ENCODE measurements at regions not wholly inside any gene's neighbourhood (a gene's known extent, or its start where the extent isn't known, plus 50 kb on each side); places are given as distances from the start of the nearest gene placed in this dataset.

DNA sequence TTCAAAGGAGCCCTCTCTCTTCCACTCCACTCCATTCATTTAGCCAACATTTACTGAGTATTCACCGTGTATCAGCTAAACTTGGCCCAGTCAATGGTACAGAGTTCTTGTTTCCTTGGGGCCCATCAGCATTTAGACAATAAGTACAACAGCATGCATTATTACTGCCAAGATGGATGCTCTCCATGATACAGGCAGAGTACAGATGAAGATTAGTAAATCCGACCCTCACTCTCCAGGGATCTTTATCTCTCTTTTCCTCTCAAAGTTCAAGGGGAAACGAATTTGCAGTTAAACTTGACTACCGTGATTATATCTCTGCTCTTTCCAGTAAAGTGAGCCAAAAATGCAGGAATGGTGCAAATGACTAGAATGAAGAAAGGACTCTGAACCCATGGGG, 184.6 kb upstream of the DUSP10 start:
- TF ChIP-seq, protein P1, sequence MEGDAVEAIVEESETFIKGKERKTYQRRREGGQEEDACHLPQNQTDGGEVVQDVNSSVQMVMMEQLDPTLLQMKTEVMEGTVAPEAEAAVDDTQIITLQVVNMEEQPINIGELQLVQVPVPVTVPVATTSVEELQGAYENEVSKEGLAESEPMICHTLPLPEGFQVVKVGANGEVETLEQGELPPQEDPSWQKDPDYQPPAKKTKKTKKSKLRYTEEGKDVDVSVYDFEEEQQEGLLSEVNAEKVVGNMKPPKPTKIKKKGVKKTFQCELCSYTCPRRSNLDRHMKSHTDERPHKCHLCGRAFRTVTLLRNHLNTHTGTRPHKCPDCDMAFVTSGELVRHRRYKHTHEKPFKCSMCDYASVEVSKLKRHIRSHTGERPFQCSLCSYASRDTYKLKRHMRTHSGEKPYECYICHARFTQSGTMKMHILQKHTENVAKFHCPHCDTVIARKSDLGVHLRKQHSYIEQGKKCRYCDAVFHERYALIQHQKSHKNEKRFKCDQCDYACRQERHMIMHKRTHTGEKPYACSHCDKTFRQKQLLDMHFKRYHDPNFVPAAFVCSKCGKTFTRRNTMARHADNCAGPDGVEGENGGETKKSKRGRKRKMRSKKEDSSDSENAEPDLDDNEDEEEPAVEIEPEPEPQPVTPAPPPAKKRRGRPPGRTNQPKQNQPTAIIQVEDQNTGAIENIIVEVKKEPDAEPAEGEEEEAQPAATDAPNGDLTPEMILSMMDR (IDR thresholded peaks at IDR 0.05; ENCODE audit: low read depth, low read length, poor library complexity, severe bottlenecking): no peak
- no peak for TF ChIP-seq EZH2phosphoT487 (IDR thresholded peaks at IDR 0.05; ENCODE audit: borderline replicate concordance, low read length)
